CD4-positive, alpha-beta T cell (primary cell): ENCODE measurements at regions not wholly inside any gene's neighbourhood (a gene's known extent, or its start where the extent isn't known, plus 50 kb on each side); places are given as distances from the start of the nearest gene placed in this dataset.

Experiments used
- ATAC-seq: fragments of 200-7000 bp; cut with Tn5 transposase; one replicate; pipeline ENCODE4 v1.10.0; 2022; ENCODE audit warnings: mild to moderate bottlenecking; ENCODE audit not compliant: poor library complexity
- CTCF ChIA-PET: fragments of 350-600 bp; sonication (Branson Sonifier 250); formaldehyde crosslinking; loops from one replicate; lab custom pipeline; 2021; ENCODE audit warnings: antibody characterized with exemption, inconsistent platforms; lab: Charles Lee
- POLR2A ChIA-PET: fragments of 350-600 bp; sonication (Branson Sonifier 250); formaldehyde crosslinking; loops from one replicate; lab custom pipeline; 2021; ENCODE audit warnings: antibody characterized with exemption, inconsistent platforms; lab: Charles Lee
- DNase-seq, 14 experiments: peaks; one replicate each; pipeline ENCODE4 v3.0.0-alpha.2; 2013 to 2020; ENCODE audit warnings: mixed read lengths in 2 of 14
- H3K27ac ChIP-seq, 2 donors: one replicate each; pipeline versions ENCODE4 v1.5.1 to v1.7.0; 2013; ENCODE audit warnings: low read length in 2 of 2, low read depth in 1 of 2, mild to moderate bottlenecking in 1 of 2
- H3K27me3 ChIP-seq, 2 experiments: 1 replicate in 1 of 2; 2 replicates in 1 of 2; pipeline versions ENCODE4 v1.6.1 to v1.7.0; 2013; ENCODE audit warnings: low read length in 2 of 2, control low read depth in 1 of 2, mild to moderate bottlenecking in 1 of 2, moderate library complexity in 1 of 2; ENCODE audit not compliant: insufficient read depth in 2 of 2, control insufficient read depth in 1 of 2
- H3K36me3 ChIP-seq: one replicate; pipeline ENCODE4 v1.6.1; 2013; ENCODE audit warnings: low read length, control low read depth; ENCODE audit not compliant: insufficient read depth
- H3K4me1 ChIP-seq: one replicate; pipeline ENCODE4 v1.6.1; 2013; ENCODE audit warnings: low read length, control low read depth; ENCODE audit not compliant: insufficient read depth
- H3K4me3 ChIP-seq: one replicate; pipeline ENCODE4 v1.5.1; 2013; ENCODE audit warnings: mild to moderate bottlenecking, low read length, moderate library complexity
- H3K9me3 ChIP-seq, 2 experiments: 1 replicate in 1 of 2; 2 replicates in 1 of 2; pipeline versions ENCODE4 v1.6.1 to v1.7.0; 2013; ENCODE audit warnings: low read length in 2 of 2, mild to moderate bottlenecking in 2 of 2, control low read depth in 1 of 2, moderate library complexity in 1 of 2; ENCODE audit not compliant: control insufficient read depth in 1 of 2, insufficient read depth in 1 of 2
- H3K27ac Mint-ChIP-seq: one replicate; pipeline ENCODE4 v1.8.0; 2020; ENCODE audit warnings: mixed read lengths
- H3K27me3 Mint-ChIP-seq: one replicate; pipeline ENCODE4 v1.8.0; 2021; ENCODE audit warnings: mixed read lengths
- H3K36me3 Mint-ChIP-seq: one replicate; pipeline ENCODE4 v1.8.0; 2021; ENCODE audit warnings: low read depth, mixed read lengths
- H3K4me1 Mint-ChIP-seq: one replicate; pipeline ENCODE4 v1.8.0; 2021; ENCODE audit warnings: low read depth, mixed read lengths
- H3K4me3 Mint-ChIP-seq: one replicate; pipeline ENCODE4 v1.8.0; 2020; ENCODE audit warnings: mild to moderate bottlenecking, mixed read lengths
- H3K9me3 Mint-ChIP-seq: one replicate; pipeline ENCODE4 v1.8.0; 2020; ENCODE audit warnings: mixed read lengths
- intact Hi-C, 2 experiments: fragments of 100-400 bp; cut with DNase I in 1 of 2; cut with micrococcal nuclease in 1 of 2; formaldehyde crosslinking; loops; one replicate each; pipeline versions ENCODE4 v1.15.1 to v1.9.0; 2023 to 2025; cut with DNase I, micrococcal nuclease
- TF ChIP-seq, protein P1 (sequence below): fragments of 200-600 bp; IDR thresholded peaks from one replicate; pipeline ENCODE4 v1.8.0; 2022; ENCODE audit warnings: antibody characterized with exemption, mild to moderate bottlenecking

DNA sequence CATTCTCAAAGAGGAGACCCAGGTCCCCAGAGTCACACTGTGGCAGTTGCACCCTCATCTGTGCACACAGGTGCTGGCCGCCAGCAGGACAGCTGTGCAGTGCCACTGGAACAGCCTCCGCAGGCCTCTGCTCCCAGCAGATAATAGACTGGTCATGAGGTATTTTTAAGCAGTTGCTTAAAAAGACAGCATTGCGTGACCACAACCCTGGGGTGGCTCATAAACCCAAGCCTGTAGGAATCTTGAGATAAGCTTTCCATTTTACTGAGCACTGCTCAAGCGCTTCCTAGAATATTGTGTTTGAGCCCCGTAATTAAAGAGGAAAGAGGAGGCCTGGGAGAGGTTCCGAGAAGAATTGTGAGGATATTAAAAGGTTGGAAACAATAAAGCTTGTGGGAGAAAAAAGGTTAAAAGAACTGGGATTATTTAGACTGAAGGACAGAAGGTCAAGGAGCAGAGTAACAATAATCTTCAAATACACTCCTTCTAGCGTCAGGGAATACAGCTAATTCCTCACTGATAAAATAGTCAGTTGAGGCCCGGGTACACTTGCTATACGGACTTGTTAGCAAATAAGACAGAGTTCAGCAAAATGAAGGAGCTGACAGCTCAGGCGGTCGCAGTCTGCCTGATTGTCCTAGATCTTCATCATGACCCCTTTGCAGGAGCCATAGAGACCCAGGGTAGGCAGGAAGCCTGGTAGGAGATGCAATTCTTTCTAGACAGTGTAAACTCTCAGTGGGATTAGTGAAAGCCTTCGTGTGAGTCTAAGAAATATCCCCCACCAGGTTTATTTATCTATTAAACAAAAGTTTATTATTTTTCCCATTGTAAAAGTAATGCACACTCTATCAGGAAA, 86.2 kb upstream of the KIT start:
- H3K27ac Mint-ChIP-seq = no peak overlapping the region
- H3K27me3 ChIP-seq = no peaks in the 10 kb centered on the region
- no peak for DNase-seq
- H3K27ac ChIP-seq = no peak overlapping the region
- TF ChIP-seq, protein P1, sequence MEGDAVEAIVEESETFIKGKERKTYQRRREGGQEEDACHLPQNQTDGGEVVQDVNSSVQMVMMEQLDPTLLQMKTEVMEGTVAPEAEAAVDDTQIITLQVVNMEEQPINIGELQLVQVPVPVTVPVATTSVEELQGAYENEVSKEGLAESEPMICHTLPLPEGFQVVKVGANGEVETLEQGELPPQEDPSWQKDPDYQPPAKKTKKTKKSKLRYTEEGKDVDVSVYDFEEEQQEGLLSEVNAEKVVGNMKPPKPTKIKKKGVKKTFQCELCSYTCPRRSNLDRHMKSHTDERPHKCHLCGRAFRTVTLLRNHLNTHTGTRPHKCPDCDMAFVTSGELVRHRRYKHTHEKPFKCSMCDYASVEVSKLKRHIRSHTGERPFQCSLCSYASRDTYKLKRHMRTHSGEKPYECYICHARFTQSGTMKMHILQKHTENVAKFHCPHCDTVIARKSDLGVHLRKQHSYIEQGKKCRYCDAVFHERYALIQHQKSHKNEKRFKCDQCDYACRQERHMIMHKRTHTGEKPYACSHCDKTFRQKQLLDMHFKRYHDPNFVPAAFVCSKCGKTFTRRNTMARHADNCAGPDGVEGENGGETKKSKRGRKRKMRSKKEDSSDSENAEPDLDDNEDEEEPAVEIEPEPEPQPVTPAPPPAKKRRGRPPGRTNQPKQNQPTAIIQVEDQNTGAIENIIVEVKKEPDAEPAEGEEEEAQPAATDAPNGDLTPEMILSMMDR = no peak
- H3K9me3 Mint-ChIP-seq = no peaks in the 10 kb centered on the region
- no peaks in the 10 kb centered on the region for H3K36me3 ChIP-seq
- H3K4me3 ChIP-seq = no peak overlapping the region
- ChIA-PET CTCF (no interaction called here), POLR2A (no interaction called here)
- no peak overlapping the region for H3K4me3 Mint-ChIP-seq
- ATAC-seq = no peak
- peaks cover 5% of the 10 kb centered on the region for H3K4me1 Mint-ChIP-seq
- intact Hi-C loops = no loop called here
- no peaks in the 10 kb centered on the region for H3K27me3 Mint-ChIP-seq
- H3K4me1 ChIP-seq = peaks cover 3% of the 10 kb centered on the region
- H3K36me3 Mint-ChIP-seq = no peaks in the 10 kb centered on the region
- H3K9me3 ChIP-seq = no peaks in the 10 kb centered on the region

DNA sequence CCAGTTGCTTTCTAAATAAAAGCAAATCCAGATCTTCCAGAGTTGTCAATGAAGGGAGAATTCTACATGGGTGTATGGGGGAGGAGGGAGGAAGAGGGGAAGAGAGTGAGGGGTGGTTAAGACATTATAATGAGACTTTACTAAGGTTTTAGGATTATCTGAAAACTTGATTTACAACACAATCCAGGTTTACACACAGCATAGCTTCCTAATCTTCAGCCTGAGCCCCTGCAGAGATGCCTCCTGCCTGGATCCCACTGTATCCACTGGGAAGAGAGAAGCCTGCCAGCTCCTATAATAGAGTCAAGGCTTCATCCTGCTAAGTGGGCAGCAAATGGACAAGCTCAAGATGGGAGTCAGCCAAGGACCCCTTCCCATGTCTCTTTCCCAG, 85.6 kb upstream of the KIT start:
- no peak overlapping the region for H3K4me3 Mint-ChIP-seq
- no peaks in the 10 kb centered on the region for H3K27me3 ChIP-seq
- H3K27me3 Mint-ChIP-seq = no peaks in the 10 kb centered on the region
- no peaks in the 10 kb centered on the region for H3K36me3 Mint-ChIP-seq
- no peak overlapping the region for H3K4me3 ChIP-seq
- ATAC-seq (no peak), DNase-seq (no peak)
- H3K4me1 ChIP-seq = no peaks in the 10 kb centered on the region
- H3K27ac ChIP-seq = no peak overlapping the region
- no peaks in the 10 kb centered on the region for H3K9me3 Mint-ChIP-seq
- H3K4me1 Mint-ChIP-seq = no peaks in the 10 kb centered on the region
- no peaks in the 10 kb centered on the region for H3K9me3 ChIP-seq
- no peaks in the 10 kb centered on the region for H3K36me3 ChIP-seq
- ChIA-PET CTCF (no interaction called here), POLR2A (no interaction called here)
- H3K27ac Mint-ChIP-seq = no peak overlapping the region
- TF ChIP-seq, protein P1 = no peak
- intact Hi-C loops = no loop called here

DNA sequence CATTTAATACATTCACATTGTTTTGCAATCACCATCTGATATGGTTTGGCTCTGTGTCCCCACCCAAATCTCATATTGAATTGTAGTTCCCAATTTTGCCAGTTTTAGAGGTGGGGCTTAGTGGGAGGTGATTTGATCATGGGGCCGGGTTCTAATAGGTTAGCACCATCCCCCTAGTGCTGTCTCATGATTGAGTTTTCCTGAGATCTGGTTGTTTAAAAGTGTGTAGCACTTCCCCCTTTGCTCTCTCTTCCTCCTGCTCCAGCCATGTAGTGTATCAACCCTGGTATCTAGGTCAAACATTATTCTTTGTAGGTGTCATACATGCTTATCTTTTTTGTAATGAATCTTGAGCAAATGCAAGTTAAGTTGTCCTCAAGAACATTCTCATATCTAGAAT, 83.3 kb upstream of the KIT start:
- H3K9me3 ChIP-seq = no peaks in the 10 kb centered on the region
- CTCF ChIA-PET = no interaction called here
- H3K27ac Mint-ChIP-seq = no peak overlapping the region
- DNase-seq (no peak), ATAC-seq (no peak)
- no peak overlapping the region for H3K4me3 Mint-ChIP-seq
- peaks cover 6% of the 10 kb centered on the region for H3K27me3 Mint-ChIP-seq
- no peak overlapping the region for H3K27ac ChIP-seq
- no peaks in the 10 kb centered on the region for H3K9me3 Mint-ChIP-seq
- intact Hi-C loops = no loop called here
- POLR2A ChIA-PET = no interaction called here
- no peaks in the 10 kb centered on the region for H3K36me3 Mint-ChIP-seq
- TF ChIP-seq, protein P1 = no peak
- H3K36me3 ChIP-seq = no peaks in the 10 kb centered on the region
- H3K27me3 ChIP-seq = no peaks in the 10 kb centered on the region
- no peak overlapping the region for H3K4me3 ChIP-seq
- H3K4me1 Mint-ChIP-seq = no peaks in the 10 kb centered on the region
- H3K4me1 ChIP-seq = no peaks in the 10 kb centered on the region
